OCI-LY1 (cell line): ENCODE measurements at regions not wholly inside any gene's neighbourhood (a gene's known extent, or its start where the extent isn't known, plus 50 kb on each side); places are given as distances from the start of the nearest gene placed in this dataset.

Experiments used
- CTCF ChIP-seq: fragments of 200-600 bp; sonication (generic), shearing (Covaris generic); IDR thresholded peaks from 2 replicates; pipeline ENCODE4 v1.5.1; 2017; ENCODE audit warnings: mild to moderate bottlenecking, antibody characterized with exemption, low read length, moderate library complexity, mixed read lengths
- EZH2 ChIP-seq: fragments of 200-600 bp; sonication (generic), shearing (Covaris generic); IDR thresholded peaks from 2 replicates; pipeline ENCODE4 v1.8.0; 2017; ENCODE audit warnings: borderline replicate concordance, mixed run types, mild to moderate bottlenecking, antibody characterized with exemption, low read length, moderate library complexity, mixed read lengths

DNA sequence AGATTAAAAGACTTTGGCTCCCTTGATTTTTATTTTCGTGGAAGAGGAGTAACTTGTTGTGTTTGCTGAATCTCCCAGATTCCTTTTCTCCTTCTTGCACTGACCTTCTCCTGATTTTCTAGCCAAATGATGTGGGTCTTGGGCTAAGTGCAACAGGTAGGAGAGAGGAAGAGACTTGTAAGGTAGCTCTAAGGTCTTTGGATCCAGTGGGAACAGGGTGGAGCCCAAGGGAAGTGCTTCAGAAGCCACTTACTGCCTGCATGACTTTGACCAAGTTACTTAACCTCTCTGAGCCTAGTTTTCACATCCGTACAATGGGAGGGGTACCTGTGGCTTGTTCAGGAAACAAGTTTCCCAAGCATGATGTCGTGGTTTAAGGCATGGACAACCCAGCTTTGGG is 111.3 kb upstream of the IRX3 start:
- TF ChIP-seq CTCF (no peak), EZH2 (no peak)
